ENCODE measurements at regions not wholly inside any gene's neighbourhood (a gene's known extent, or its start where the extent isn't known, plus 50 kb on each side); places are given as distances from the start of the nearest gene placed in this dataset.

- intact Hi-C loops (cut with DNase I, micrococcal nuclease), result no loop called here
- H3K36me3 ChIP-seq (ENCODE audit: insufficient read depth, low read length), result no peaks in the 10 kb centered on the region
- POLR2A ChIA-PET, result no interaction called here
- CTCF ChIA-PET, result no interaction called here
- ATAC-seq (ENCODE audit: poor library complexity) (no peak), DNase-seq (no peak)
- H3K27me3 ChIP-seq (ENCODE audit: control insufficient read depth in 1 of 2, insufficient read depth in 2 of 2, low read length in 2 of 2), result no peaks in the 10 kb centered on the region
- no peaks in the 10 kb centered on the region for H3K4me1 ChIP-seq (ENCODE audit: insufficient read depth, low read length)
- no peaks in the 10 kb centered on the region for H3K4me1 Mint-ChIP-seq (ENCODE audit: low read depth)
- TF ChIP-seq CTCF (IDR thresholded peaks at IDR 0.05), result no peak
- H3K36me3 Mint-ChIP-seq (ENCODE audit: low read depth), result no peaks in the 10 kb centered on the region
- no peak overlapping the region for H3K27ac Mint-ChIP-seq
- H3K4me3 ChIP-seq (ENCODE audit: low read length), result no peak overlapping the region
- H3K27me3 Mint-ChIP-seq, result no peaks in the 10 kb centered on the region
- peaks cover 0 to 24% of the 10 kb centered on the region in 2 experiments for H3K9me3 ChIP-seq (ENCODE audit: control insufficient read depth in 1 of 2, insufficient read depth in 1 of 2, low read length in 2 of 2)
- H3K4me3 Mint-ChIP-seq, result no peak overlapping the region
- H3K27ac ChIP-seq (ENCODE audit: low read depth in 1 of 2, low read length in 2 of 2), result no peak overlapping the region
- H3K9me3 Mint-ChIP-seq, result no peaks in the 10 kb centered on the region
These were observed 476.9 kb upstream of the ISX start for GRCh38 chr22:34588871-34589545.

GRCh38 chr22:34592123-34592740 is 473.7 kb upstream of the ISX start:
- intact Hi-C loops (cut with DNase I, micrococcal nuclease), result no loop called here
- H3K4me3 Mint-ChIP-seq, result no peak overlapping the region
- ChIA-PET CTCF (no interaction called here), POLR2A (interaction anchor here (0.6 kb wide), 1 partner anchor 152 kb away, joined by 3 read pairs; no protein-coding TSS in a partner anchor)
- Histone ChIP-seq H3K27ac (ENCODE audit: low read depth in 1 of 2, low read length in 2 of 2) (no peak overlapping the region), H3K9me3 (ENCODE audit: control insufficient read depth in 1 of 2, insufficient read depth in 1 of 2, low read length in 2 of 2) (peaks cover 0 to 24% of the 10 kb centered on the region in 2 experiments), H3K4me3 (ENCODE audit: low read length) (no peak overlapping the region), H3K27me3 (ENCODE audit: control insufficient read depth in 1 of 2, insufficient read depth in 2 of 2, low read length in 2 of 2) (no peaks in the 10 kb centered on the region), H3K36me3 (ENCODE audit: insufficient read depth, low read length) (no peaks in the 10 kb centered on the region), H3K4me1 (ENCODE audit: insufficient read depth, low read length) (no peaks in the 10 kb centered on the region)
- no peak for DNase-seq
- H3K27ac Mint-ChIP-seq, result no peak overlapping the region
- H3K9me3 Mint-ChIP-seq, result no peaks in the 10 kb centered on the region
- ATAC-seq (ENCODE audit: poor library complexity), result no peak
- H3K4me1 Mint-ChIP-seq (ENCODE audit: low read depth), result no peaks in the 10 kb centered on the region
- TF ChIP-seq CTCF (IDR thresholded peaks at IDR 0.05), result no peak
- H3K36me3 Mint-ChIP-seq (ENCODE audit: low read depth), result no peaks in the 10 kb centered on the region
- H3K27me3 Mint-ChIP-seq, result no peaks in the 10 kb centered on the region

GRCh38 chr22:34599567-34599966 is 466.4 kb upstream of the ISX start:
- intact Hi-C loops (cut with DNase I, micrococcal nuclease), result no loop called here
- no peaks in the 10 kb centered on the region for H3K36me3 Mint-ChIP-seq (ENCODE audit: low read depth)
- ATAC-seq (ENCODE audit: poor library complexity) (no peak), DNase-seq (no peak)
- no peak overlapping the region for H3K27ac ChIP-seq (ENCODE audit: low read depth in 1 of 2, low read length in 2 of 2)
- H3K4me1 Mint-ChIP-seq (ENCODE audit: low read depth), result no peaks in the 10 kb centered on the region
- TF ChIP-seq CTCF (IDR thresholded peaks at IDR 0.05), result no peak
- H3K9me3 Mint-ChIP-seq, result no peaks in the 10 kb centered on the region
- H3K36me3 ChIP-seq (ENCODE audit: insufficient read depth, low read length), result no peaks in the 10 kb centered on the region
- ChIA-PET CTCF (no interaction called here), POLR2A (no interaction called here)
- no peak overlapping the region for H3K27ac Mint-ChIP-seq
- H3K27me3 ChIP-seq (ENCODE audit: control insufficient read depth in 1 of 2, insufficient read depth in 2 of 2, low read length in 2 of 2), result no peaks in the 10 kb centered on the region
- H3K27me3 Mint-ChIP-seq, result no peaks in the 10 kb centered on the region
- H3K4me1 ChIP-seq (ENCODE audit: insufficient read depth, low read length), result no peaks in the 10 kb centered on the region
- no peak overlapping the region for H3K4me3 ChIP-seq (ENCODE audit: low read length)
- no peak overlapping the region for H3K4me3 Mint-ChIP-seq
- no peaks in the 10 kb centered on the region for H3K9me3 ChIP-seq (ENCODE audit: control insufficient read depth in 1 of 2, insufficient read depth in 1 of 2, low read length in 2 of 2)
